ENCODE measurements at regions not wholly inside any gene's neighbourhood (a gene's known extent, or its start where the extent isn't known, plus 50 kb on each side); places are given as distances from the start of the nearest gene placed in this dataset.

DNA sequence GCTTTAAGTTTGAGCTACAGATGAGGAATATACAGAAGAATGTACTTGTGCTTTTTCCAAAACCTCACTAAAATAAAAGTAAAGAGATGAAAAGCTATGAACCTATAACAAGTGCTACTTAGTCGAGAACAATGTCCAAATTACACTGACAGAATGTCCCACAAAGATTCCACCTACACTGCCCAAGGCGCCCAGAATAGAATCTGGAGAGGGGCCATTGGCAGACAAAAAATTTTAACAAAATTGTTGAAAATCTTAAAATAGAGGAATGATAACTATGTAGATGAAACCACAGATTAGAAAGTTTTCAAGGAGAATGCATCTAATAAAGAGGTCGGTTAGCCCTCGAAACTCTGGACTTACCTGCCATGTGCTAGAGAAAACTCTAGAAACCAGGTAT, 235.3 kb downstream of the CETN3 start:
- no TSS peak for BruUV-seq (replicated peaks)
- POLR2A ChIA-PET = no interaction called here
- Histone ChIP-seq H3K9me3 (ENCODE audit: low read length) (no peaks in the 10 kb centered on the region), H3K9me2 (ENCODE audit: insufficient read depth, low read length) (no peaks in the 10 kb centered on the region), H3K27ac (ENCODE audit: low read depth, low read length, poor library complexity, severe bottlenecking) (no peak overlapping the region), H3K79me2 (ENCODE audit: insufficient read depth, low read depth, low read length) (no peaks in the 10 kb centered on the region), H3K4me2 (ENCODE audit: low read length) (no peak overlapping the region), H4K20me1 (ENCODE audit: insufficient read depth, low read length) (no peaks in the 10 kb centered on the region; the same call in 1 of the 2 replicates), H2AFZ (ENCODE audit: low read length) (no peak overlapping the region), H3K4me3 (ENCODE audit: low read depth, low read length, poor library complexity, severe bottlenecking) (no peak overlapping the region), H3K36me3 (ENCODE audit: insufficient read depth, low read length) (no peaks in the 10 kb centered on the region), H3K4me1 (ENCODE audit: insufficient read depth, low read length, poor library complexity, severe bottlenecking) (no peaks in the 10 kb centered on the region)
- DNase-seq (ENCODE audit: low spot score) = no peak
- TF ChIP-seq, protein P1, sequence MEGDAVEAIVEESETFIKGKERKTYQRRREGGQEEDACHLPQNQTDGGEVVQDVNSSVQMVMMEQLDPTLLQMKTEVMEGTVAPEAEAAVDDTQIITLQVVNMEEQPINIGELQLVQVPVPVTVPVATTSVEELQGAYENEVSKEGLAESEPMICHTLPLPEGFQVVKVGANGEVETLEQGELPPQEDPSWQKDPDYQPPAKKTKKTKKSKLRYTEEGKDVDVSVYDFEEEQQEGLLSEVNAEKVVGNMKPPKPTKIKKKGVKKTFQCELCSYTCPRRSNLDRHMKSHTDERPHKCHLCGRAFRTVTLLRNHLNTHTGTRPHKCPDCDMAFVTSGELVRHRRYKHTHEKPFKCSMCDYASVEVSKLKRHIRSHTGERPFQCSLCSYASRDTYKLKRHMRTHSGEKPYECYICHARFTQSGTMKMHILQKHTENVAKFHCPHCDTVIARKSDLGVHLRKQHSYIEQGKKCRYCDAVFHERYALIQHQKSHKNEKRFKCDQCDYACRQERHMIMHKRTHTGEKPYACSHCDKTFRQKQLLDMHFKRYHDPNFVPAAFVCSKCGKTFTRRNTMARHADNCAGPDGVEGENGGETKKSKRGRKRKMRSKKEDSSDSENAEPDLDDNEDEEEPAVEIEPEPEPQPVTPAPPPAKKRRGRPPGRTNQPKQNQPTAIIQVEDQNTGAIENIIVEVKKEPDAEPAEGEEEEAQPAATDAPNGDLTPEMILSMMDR (conservative IDR thresholded peaks at IDR 0.05; ENCODE audit: low read length) = no peak
- TF ChIP-seq EZH2phosphoT487 (IDR thresholded peaks at IDR 0.05; ENCODE audit: borderline replicate concordance, low read depth, low read length) = no peak
- CTCF ChIA-PET (ENCODE audit: unreplicated experiment) = no interaction called here
- intact Hi-C loops (cut with micrococcal nuclease; ENCODE audit: unreplicated experiment) = no loop called here

DNA sequence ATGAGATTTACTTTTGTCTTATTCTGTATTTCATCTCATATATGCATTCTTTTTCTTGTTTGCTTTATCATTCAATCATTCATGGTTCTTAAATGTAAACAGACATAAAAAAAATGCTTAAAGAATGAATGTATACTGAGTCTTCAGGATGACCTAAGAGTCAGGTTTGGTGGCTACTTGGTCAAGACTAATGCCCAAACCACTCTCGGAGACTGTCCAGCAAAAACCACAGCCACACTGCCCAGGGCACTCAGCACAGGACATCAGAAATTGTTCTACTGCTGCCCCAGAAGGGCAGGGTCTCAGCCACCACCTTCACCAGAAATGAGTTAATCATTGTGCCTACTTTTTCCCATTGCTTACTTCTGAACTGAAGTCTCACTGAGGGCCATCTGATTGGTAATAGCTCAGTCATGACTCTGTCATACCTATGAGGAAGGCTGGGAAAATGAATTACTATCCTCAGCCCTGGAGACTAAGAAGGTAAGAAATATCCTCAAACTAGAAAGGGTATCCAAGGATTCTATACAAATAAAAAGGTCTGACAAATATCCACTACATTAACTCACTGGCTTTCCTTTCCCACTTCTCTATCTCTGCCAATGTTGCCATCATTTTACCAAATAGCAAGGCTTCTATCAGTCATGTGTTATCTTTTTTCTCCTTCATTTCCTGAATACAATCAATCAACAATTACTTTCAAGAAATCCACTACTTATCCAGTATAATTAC, 236.1 kb downstream of the CETN3 start:
- no peak for DNase-seq (ENCODE audit: low spot score)
- H3K27ac ChIP-seq (ENCODE audit: low read depth, low read length, poor library complexity, severe bottlenecking) = no peak overlapping the region
- no peaks in the 10 kb centered on the region for H3K79me2 ChIP-seq (ENCODE audit: insufficient read depth, low read depth, low read length)
- H2AFZ ChIP-seq (ENCODE audit: low read length) = no peak overlapping the region
- TF ChIP-seq EZH2phosphoT487 (IDR thresholded peaks at IDR 0.05; ENCODE audit: borderline replicate concordance, low read depth, low read length) = no peak
- TF ChIP-seq, protein P1 (conservative IDR thresholded peaks at IDR 0.05; ENCODE audit: low read length) = no peak
- no peaks in the 10 kb centered on the region for H3K9me2 ChIP-seq (ENCODE audit: insufficient read depth, low read length)
- no TSS peak for BruUV-seq (replicated peaks)
- H3K36me3 ChIP-seq (ENCODE audit: insufficient read depth, low read length) = no peaks in the 10 kb centered on the region
- ChIA-PET CTCF (ENCODE audit: unreplicated experiment) (no interaction called here), POLR2A (no interaction called here)
- H3K4me1 ChIP-seq (ENCODE audit: insufficient read depth, low read length, poor library complexity, severe bottlenecking) = no peaks in the 10 kb centered on the region
- no peak overlapping the region for H3K4me3 ChIP-seq (ENCODE audit: low read depth, low read length, poor library complexity, severe bottlenecking)
- no peaks in the 10 kb centered on the region for H3K9me3 ChIP-seq (ENCODE audit: low read length)
- H4K20me1 ChIP-seq (ENCODE audit: insufficient read depth, low read length) = no peaks in the 10 kb centered on the region; the same call in 1 of the 2 replicates
- intact Hi-C loops (cut with micrococcal nuclease; ENCODE audit: unreplicated experiment) = no loop called here
- no peak overlapping the region for H3K4me2 ChIP-seq (ENCODE audit: low read length)

DNA sequence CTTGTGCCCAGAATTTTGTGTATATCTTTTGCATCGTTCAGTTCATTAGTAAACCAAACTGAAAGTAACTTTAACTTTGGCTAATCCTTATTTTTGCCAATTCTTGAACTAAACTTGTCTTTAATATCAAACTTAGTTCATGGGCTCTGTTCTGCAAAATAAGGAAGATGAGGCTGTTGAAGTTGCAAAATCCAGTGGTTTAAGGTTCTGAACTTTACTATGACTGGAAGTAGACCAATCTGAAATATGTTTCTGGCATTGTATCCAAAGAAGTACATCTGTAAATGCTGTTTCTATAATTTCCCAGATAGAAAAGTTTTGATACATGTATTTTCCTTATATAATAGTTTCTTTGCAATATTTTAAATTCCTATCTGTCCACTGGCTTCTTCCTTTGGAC, 238.1 kb downstream of the CETN3 start:
- no TSS peak for BruUV-seq (replicated peaks)
- no peak for TF ChIP-seq EZH2phosphoT487 (IDR thresholded peaks at IDR 0.05; ENCODE audit: borderline replicate concordance, low read depth, low read length)
- TF ChIP-seq, protein P1 (conservative IDR thresholded peaks at IDR 0.05; ENCODE audit: low read length) = no peak
- H3K27ac ChIP-seq (ENCODE audit: low read depth, low read length, poor library complexity, severe bottlenecking) = no peak overlapping the region
- no peak for DNase-seq (ENCODE audit: low spot score)
- intact Hi-C loops (cut with micrococcal nuclease; ENCODE audit: unreplicated experiment) = no loop called here
- ChIA-PET CTCF (ENCODE audit: unreplicated experiment) (interaction anchor here (0.5 kb wide), 1 partner anchor 37 kb away, joined by 4 read pairs; no protein-coding TSS in a partner anchor), POLR2A (no interaction called here)
- H3K9me3 ChIP-seq (ENCODE audit: low read length) = no peaks in the 10 kb centered on the region
- no peaks in the 10 kb centered on the region for H3K9me2 ChIP-seq (ENCODE audit: insufficient read depth, low read length)
- no peak overlapping the region for H2AFZ ChIP-seq (ENCODE audit: low read length)
- no peak overlapping the region for H3K4me2 ChIP-seq (ENCODE audit: low read length)
- H4K20me1 ChIP-seq (ENCODE audit: insufficient read depth, low read length) = no peaks in the 10 kb centered on the region; the same call in 1 of the 2 replicates
- no peak overlapping the region for H3K4me3 ChIP-seq (ENCODE audit: low read depth, low read length, poor library complexity, severe bottlenecking)
- H3K4me1 ChIP-seq (ENCODE audit: insufficient read depth, low read length, poor library complexity, severe bottlenecking) = no peaks in the 10 kb centered on the region
- no peaks in the 10 kb centered on the region for H3K79me2 ChIP-seq (ENCODE audit: insufficient read depth, low read depth, low read length)
- no peaks in the 10 kb centered on the region for H3K36me3 ChIP-seq (ENCODE audit: insufficient read depth, low read length)

All from OCI-LY7 (cell line).